ENCODE measurements at regions not wholly inside any gene's neighbourhood (a gene's known extent, or its start where the extent isn't known, plus 50 kb on each side); places are given as distances from the start of the nearest gene placed in this dataset.

DNA sequence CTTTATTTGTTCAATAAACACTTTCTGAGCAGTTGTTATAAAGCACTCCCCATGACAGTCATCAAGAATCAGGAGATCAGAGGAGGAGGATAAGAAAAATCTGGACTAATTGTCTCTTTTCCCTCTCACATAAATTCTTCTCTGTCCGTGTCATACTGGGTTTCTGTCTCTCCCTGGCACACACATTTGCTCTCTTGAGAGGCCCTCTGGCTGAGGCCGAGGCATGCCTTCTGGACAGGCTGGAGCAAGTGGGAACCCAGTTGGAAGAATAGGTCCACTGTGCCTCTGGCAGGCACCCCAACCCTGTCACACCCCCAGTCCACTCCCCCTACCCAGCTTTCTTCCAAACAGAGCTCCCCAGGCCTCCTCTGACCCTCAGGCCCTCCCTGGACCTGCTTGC, 315.8 kb downstream of the UACA start:
- DNase-seq (no peak), ATAC-seq (no peak)
- H3K4me1 ChIP-seq: peaks cover 0 to 12% (median 5%) of the 10 kb centered on the region in 4 donors
- H3K27ac ChIP-seq: no peak overlapping the region
- no peaks in the 10 kb centered on the region for H3K27me3 ChIP-seq
- no peaks in the 10 kb centered on the region for H3K36me3 ChIP-seq
- WGBS (ENCODE audit: insufficient coverage, low coverage, low lambda C conversion rate, missing lambda C conversion rate): 73% methylated on average over 1 of the region's 2 CpGs
- H3K4me3 ChIP-seq: no peak overlapping the region
- intact Hi-C loops (cut with DNase I): no loop called here
- H3K9me3 ChIP-seq: no peaks in the 10 kb centered on the region
- no peak for TF ChIP-seq POLR2A (IDR thresholded peaks at IDR 0.05)
- TF ChIP-seq, protein P1, sequence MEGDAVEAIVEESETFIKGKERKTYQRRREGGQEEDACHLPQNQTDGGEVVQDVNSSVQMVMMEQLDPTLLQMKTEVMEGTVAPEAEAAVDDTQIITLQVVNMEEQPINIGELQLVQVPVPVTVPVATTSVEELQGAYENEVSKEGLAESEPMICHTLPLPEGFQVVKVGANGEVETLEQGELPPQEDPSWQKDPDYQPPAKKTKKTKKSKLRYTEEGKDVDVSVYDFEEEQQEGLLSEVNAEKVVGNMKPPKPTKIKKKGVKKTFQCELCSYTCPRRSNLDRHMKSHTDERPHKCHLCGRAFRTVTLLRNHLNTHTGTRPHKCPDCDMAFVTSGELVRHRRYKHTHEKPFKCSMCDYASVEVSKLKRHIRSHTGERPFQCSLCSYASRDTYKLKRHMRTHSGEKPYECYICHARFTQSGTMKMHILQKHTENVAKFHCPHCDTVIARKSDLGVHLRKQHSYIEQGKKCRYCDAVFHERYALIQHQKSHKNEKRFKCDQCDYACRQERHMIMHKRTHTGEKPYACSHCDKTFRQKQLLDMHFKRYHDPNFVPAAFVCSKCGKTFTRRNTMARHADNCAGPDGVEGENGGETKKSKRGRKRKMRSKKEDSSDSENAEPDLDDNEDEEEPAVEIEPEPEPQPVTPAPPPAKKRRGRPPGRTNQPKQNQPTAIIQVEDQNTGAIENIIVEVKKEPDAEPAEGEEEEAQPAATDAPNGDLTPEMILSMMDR (IDR thresholded peaks at IDR 0.05): no peak

DNA sequence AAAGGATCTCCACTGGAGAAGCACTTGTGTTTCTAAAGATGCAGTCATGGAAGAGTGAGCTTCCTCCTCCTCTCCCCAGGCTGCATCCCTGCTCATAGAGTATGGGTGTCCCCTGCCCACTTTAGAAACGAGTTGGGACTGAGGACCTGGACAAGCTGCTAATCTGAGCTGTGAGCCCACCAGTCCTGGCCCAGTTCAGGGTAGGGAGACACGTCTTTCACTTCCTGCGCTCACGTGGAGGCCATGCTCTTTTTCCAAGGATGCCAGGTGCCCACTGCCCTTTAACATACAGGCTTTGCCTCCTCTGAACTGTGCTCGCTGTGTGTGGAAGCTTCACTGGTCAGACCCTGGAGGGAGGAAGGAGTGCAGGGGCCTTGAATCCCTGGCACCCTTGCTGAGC, 316.3 kb downstream of the UACA start:
- 60% methylated on average over 4 of the region's 5 CpGs for WGBS (ENCODE audit: insufficient coverage, low coverage, low lambda C conversion rate, missing lambda C conversion rate)
- TF ChIP-seq POLR2A (IDR thresholded peaks at IDR 0.05): no peak
- TF ChIP-seq, protein P1 (IDR thresholded peaks at IDR 0.05): no peak

DNA sequence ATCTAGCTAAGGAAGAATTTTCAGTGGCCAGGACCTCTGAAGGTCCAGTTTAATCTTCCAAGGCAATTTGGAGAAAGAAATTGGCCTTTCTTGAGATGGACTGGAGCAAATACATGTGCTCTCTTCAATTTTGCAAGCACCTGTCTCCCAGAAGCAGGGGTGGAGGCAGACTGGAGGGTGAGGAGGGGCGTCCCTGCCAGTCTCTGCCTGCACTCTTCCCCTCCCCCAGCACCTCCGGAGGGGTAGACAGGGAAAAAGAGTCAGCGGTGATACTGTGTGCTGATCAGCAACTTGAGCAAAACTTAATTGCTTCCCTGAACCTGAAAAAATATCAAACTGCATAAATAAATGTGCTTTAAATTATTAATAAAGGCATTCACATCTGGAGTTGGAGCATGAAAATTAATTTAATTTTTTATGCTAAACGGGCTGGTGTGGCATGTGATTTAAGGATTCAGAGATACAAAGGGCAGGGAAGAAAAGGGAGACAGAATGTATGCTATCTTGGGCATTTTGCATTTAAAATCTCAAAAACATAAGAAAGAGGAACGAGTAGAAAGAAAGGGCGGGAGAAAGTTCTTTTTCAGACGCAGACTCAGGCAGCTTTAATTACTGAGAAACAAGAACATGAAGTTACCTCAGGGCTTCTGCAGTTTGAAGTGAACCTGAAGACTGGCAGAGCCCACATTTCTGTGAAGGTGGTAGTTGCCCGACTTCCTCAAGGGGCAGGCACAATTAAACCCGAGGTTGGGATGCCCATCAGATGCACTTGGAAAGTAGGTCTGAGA, 319.7 kb downstream of the UACA start:
- no peaks in the 10 kb centered on the region for H3K9me3 ChIP-seq
- H3K4me1 ChIP-seq: no peaks in the 10 kb centered on the region
- no peaks in the 10 kb centered on the region for H3K27me3 ChIP-seq
- WGBS (ENCODE audit: insufficient coverage, low coverage, low lambda C conversion rate, missing lambda C conversion rate): 66% methylated on average over 6 of the region's 9 CpGs
- no peaks in the 10 kb centered on the region for H3K36me3 ChIP-seq
- intact Hi-C loops (cut with DNase I): no loop called here
- DNase-seq (no peak), ATAC-seq (no peak)
- H3K27ac ChIP-seq: no peak overlapping the region
- no peak overlapping the region for H3K4me3 ChIP-seq
- TF ChIP-seq, protein P1 (IDR thresholded peaks at IDR 0.05): no peak
- TF ChIP-seq POLR2A (IDR thresholded peaks at IDR 0.05): no peak

More for the DNA sequence above, 316.3 kb downstream of the UACA start:
- intact Hi-C loops (cut with DNase I): no loop called here
- Histone ChIP-seq H3K27me3 (no peaks in the 10 kb centered on the region), H3K27ac (no peak overlapping the region), H3K4me1 (peaks cover 0 to 8% (median 4%) of the 10 kb centered on the region in 4 donors), H3K4me3 (no peak overlapping the region), H3K9me3 (no peaks in the 10 kb centered on the region), H3K36me3 (no peaks in the 10 kb centered on the region)
- DNase-seq (no peak), ATAC-seq (no peak)

DNA sequence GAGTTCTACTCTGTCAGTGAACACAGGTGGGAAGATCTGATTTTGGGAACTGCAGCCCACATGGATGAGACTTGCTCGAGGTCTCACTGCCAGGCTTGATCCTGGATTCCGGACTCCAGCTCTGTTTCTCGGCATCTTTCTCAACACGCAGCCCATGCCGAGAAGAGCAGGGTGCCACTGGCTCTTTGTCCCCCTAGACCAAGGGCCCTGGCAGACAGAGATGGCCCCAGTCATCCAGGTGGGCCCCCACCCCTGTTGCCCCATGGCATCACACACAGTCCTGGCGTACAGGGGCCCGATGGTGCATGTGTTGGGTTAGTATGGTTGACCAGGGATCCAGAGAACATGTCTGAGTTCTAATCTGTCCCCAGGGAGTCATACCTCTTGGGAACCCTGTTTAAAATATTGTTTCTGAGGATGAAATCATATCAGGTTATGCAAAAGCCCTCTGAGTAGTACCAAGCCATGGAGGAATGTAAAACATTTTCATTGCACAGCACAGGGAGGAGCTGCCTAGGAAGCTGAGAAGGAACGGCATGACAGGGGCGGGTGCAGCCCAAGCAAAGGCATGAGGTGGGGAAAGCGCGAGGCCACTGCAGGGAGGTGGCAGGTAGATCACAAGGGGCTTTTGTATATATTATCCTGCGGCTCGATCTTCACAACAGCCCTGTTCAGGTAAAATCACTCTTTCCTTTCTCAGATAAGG, 320.6 kb downstream of the UACA start:
- no peak overlapping the region for H3K27ac ChIP-seq
- DNase-seq (no peak), ATAC-seq (no peak)
- H3K36me3 ChIP-seq: no peaks in the 10 kb centered on the region
- no peaks in the 10 kb centered on the region for H3K4me1 ChIP-seq
- no peaks in the 10 kb centered on the region for H3K27me3 ChIP-seq
- H3K9me3 ChIP-seq: no peaks in the 10 kb centered on the region
- 92% methylated on average over 5 of the region's 13 CpGs for WGBS (ENCODE audit: insufficient coverage, low coverage, low lambda C conversion rate, missing lambda C conversion rate)
- intact Hi-C loops (cut with DNase I): no loop called here
- no peak overlapping the region for H3K4me3 ChIP-seq
- no peak for TF ChIP-seq POLR2A (IDR thresholded peaks at IDR 0.05)
- TF ChIP-seq, protein P1 (IDR thresholded peaks at IDR 0.05): no peak
